ENCODE measurements at regions not wholly inside any gene's neighbourhood (a gene's known extent, or its start where the extent isn't known, plus 50 kb on each side); places are given as distances from the start of the nearest gene placed in this dataset.

DNA sequence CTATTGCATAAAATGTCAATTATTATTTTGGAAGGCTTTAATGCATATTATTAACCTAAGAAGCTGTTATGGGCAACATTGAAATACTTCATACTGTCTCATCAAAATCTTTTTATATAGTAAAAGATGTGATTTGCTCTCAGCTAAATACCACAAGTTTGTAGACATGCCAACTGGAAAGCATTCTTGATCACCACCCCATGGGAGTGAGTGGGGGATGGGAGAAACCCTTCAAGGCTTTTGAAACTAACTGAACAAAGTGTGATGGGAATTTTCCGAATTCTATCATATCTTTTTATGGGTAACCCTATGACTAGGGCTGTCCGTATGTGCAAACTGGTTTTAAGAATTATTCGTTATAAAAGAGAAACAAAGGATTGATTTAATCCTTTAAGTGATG is 377.3 kb upstream of the JAG1 start:
- TF ChIP-seq POLR2A (IDR thresholded peaks at IDR 0.05; ENCODE audit: low read length) (no peak), GATA1 (IDR thresholded peaks at IDR 0.05; ENCODE audit: low read depth, low read length) (no peak)
